SK-N-SH treated with all-trans-retinoic acid at 6 μM for 48 hours (cell line): ENCODE measurements at regions not wholly inside any gene's neighbourhood (a gene's known extent, or its start where the extent isn't known, plus 50 kb on each side); places are given as distances from the start of the nearest gene placed in this dataset.

Source experiments
- ATAC-seq: fragments of 200-7000 bp; cut with Tn5 transposase; 3 replicates; pipeline ENCODE4 v1.9.1; 2020; ENCODE audit warnings: mild to moderate bottlenecking, moderate library complexity
- ARNTL ChIP-seq: fragments of 450-650 bp; formaldehyde crosslinking; IDR thresholded peaks from 2 replicates; pipeline ENCODE4 v1.5.0; 2020; ENCODE audit warnings: low read depth, mild to moderate bottlenecking, moderate library complexity, borderline replicate concordance
- BACH2 ChIP-seq: fragments of 250-450 bp; sonication (Bioruptor Pico); IDR thresholded peaks from 2 replicates; pipeline ENCODE4 v1.9.0; 2021; ENCODE audit warnings: mild to moderate bottlenecking, borderline replicate concordance
- CREB5 ChIP-seq: fragments of 250-450 bp; sonication (Bioruptor Pico); IDR thresholded peaks from 2 replicates; pipeline ENCODE4 v1.5.1; 2020; ENCODE audit warnings: low read depth, mild to moderate bottlenecking, moderate library complexity
- CSDC2 ChIP-seq: fragments of 250-450 bp; sonication (Bioruptor Pico); IDR thresholded peaks from 2 replicates; pipeline ENCODE4 v1.5.0; 2020; ENCODE audit warnings: mild to moderate bottlenecking, moderate library complexity
- CSRNP3 ChIP-seq: fragments of 250-450 bp; sonication (Bioruptor Pico); IDR thresholded peaks from 2 replicates; pipeline ENCODE4 v1.5.1; 2021; ENCODE audit warnings: mild to moderate bottlenecking, moderate library complexity
- ESRRG ChIP-seq: fragments of 250-450 bp; sonication (Bioruptor Pico); IDR thresholded peaks from 2 replicates; pipeline ENCODE4 v1.6.1; 2021; ENCODE audit warnings: mild to moderate bottlenecking
- GLIS3 ChIP-seq: fragments of 250-450 bp; sonication (Bioruptor Pico); IDR thresholded peaks from 2 replicates; pipeline ENCODE4 v1.5.0; 2020; ENCODE audit warnings: mild to moderate bottlenecking, moderate library complexity
- ISL1 ChIP-seq: fragments of 250-450 bp; sonication (Bioruptor Pico); IDR thresholded peaks from 2 replicates; pipeline ENCODE4 v2.1.2; 2022; ENCODE audit warnings: mild to moderate bottlenecking, moderate library complexity
- OSR1 ChIP-seq: fragments of 250-450 bp; sonication (Bioruptor Pico); IDR thresholded peaks from 2 replicates; pipeline ENCODE4 v1.8.0; 2022; ENCODE audit warnings: moderate library complexity, mild to moderate bottlenecking, inconsistent platforms
- PATZ1 ChIP-seq: fragments of 250-450 bp; sonication (Bioruptor Pico); IDR thresholded peaks from 2 replicates; pipeline ENCODE4 v1.8.0; 2020; ENCODE audit warnings: mild to moderate bottlenecking, moderate library complexity, borderline replicate concordance
- POU6F1 ChIP-seq: fragments of 250-450 bp; sonication (Bioruptor Pico); IDR thresholded peaks from 2 replicates; pipeline ENCODE4 v1.8.0; 2021; ENCODE audit warnings: low read depth, mild to moderate bottlenecking, moderate library complexity, borderline replicate concordance
- PPARA ChIP-seq: fragments of 250-450 bp; sonication (Bioruptor Pico); IDR thresholded peaks from 2 replicates; pipeline ENCODE4 v1.5.0; 2020; ENCODE audit warnings: mild to moderate bottlenecking, borderline replicate concordance
- RARB ChIP-seq: fragments of 250-450 bp; sonication (Bioruptor Pico); IDR thresholded peaks from 2 replicates; pipeline ENCODE4 v1.8.0; 2021; ENCODE audit warnings: mild to moderate bottlenecking, moderate library complexity
- SNAI2 ChIP-seq: fragments of 250-450 bp; sonication (Bioruptor Pico); IDR thresholded peaks from 2 replicates; pipeline ENCODE4 v1.5.0; 2020; ENCODE audit warnings: mild to moderate bottlenecking, moderate library complexity
- TCF4 ChIP-seq: fragments of 250-450 bp; sonication (Bioruptor Pico); IDR thresholded peaks from 2 replicates; pipeline ENCODE4 v1.8.0; 2021; ENCODE audit warnings: mild to moderate bottlenecking, moderate library complexity, borderline replicate concordance
- TOX ChIP-seq: fragments of 250-450 bp; sonication (Bioruptor Pico); IDR thresholded peaks from 2 replicates; pipeline ENCODE4 v1.8.0; 2021; ENCODE audit warnings: mild to moderate bottlenecking, moderate library complexity, borderline replicate concordance
- TSHZ2 ChIP-seq: fragments of 250-450 bp; sonication (Bioruptor Pico); IDR thresholded peaks from 2 replicates; pipeline ENCODE4 v1.5.0; 2020; ENCODE audit warnings: mild to moderate bottlenecking, moderate library complexity
- ZC3H10 ChIP-seq: fragments of 250-450 bp; sonication (Bioruptor Pico); IDR thresholded peaks from 2 replicates; pipeline ENCODE4 v1.5.1; 2021; ENCODE audit warnings: mild to moderate bottlenecking, moderate library complexity
- ZFP3 ChIP-seq: fragments of 250-450 bp; sonication (Bioruptor Pico); IDR thresholded peaks from 2 replicates; pipeline ENCODE4 v1.5.0; 2020; ENCODE audit warnings: mild to moderate bottlenecking, moderate library complexity
- ZFP30 ChIP-seq: fragments of 450-650 bp; formaldehyde crosslinking; IDR thresholded peaks from 2 replicates; pipeline ENCODE4 v1.5.0; 2022; ENCODE audit warnings: mild to moderate bottlenecking, moderate library complexity
- ZNF565 ChIP-seq: fragments of 450-650 bp; formaldehyde crosslinking; conservative IDR thresholded peaks from 2 replicates; pipeline ENCODE4 v1.5.0; 2020; ENCODE audit warnings: low read depth, mild to moderate bottlenecking, moderate library complexity
- ZNF70 ChIP-seq: fragments of 450-650 bp; formaldehyde crosslinking; IDR thresholded peaks from 2 replicates; pipeline ENCODE4 v1.5.0; 2020; ENCODE audit warnings: mild to moderate bottlenecking, moderate library complexity
- ZNF8 ChIP-seq: fragments of 450-650 bp; formaldehyde crosslinking; IDR thresholded peaks from 2 replicates; pipeline ENCODE4 v1.5.0; 2020; ENCODE audit warnings: mild to moderate bottlenecking, moderate library complexity

- no peak for TF ChIP-seq ARNTL (CRISPR knock-in tag)
- no peak for TF ChIP-seq OSR1 (CRISPR knock-in tag)
- TF ChIP-seq GLIS3 (CRISPR knock-in tag) = no peak
- no peak for TF ChIP-seq POU6F1 (CRISPR knock-in tag)
- no peak for TF ChIP-seq TOX (CRISPR knock-in tag)
- TF ChIP-seq PATZ1 = no peak
- no peak for TF ChIP-seq ZFP3 (CRISPR knock-in tag)
- TF ChIP-seq ZNF8 (CRISPR knock-in tag) = no peak
- TF ChIP-seq ESRRG (CRISPR knock-in tag) = no peak
- no peak for TF ChIP-seq ISL1 (CRISPR knock-in tag)
- no peak for TF ChIP-seq RARB
- TF ChIP-seq PPARA (CRISPR knock-in tag) = no peak
- TF ChIP-seq CREB5 (CRISPR knock-in tag) = no peak
- no peak for TF ChIP-seq ZFP30 (CRISPR knock-in tag)
- TF ChIP-seq ZNF70 = no peak
- TF ChIP-seq BACH2 (CRISPR knock-in tag) = no peak
- TF ChIP-seq ZC3H10 (CRISPR knock-in tag) = no peak
- TF ChIP-seq CSDC2 = no peak
- TF ChIP-seq TCF4 (CRISPR knock-in tag) = no peak
- no peak for TF ChIP-seq TSHZ2
- ATAC-seq = no peak
Observed at GRCh38 chrX:499870-500364, 113.2 kb upstream of the PPP2R3B start.

- no peak for ATAC-seq
- TF ChIP-seq SNAI2 (CRISPR knock-in tag) = no peak
Observed at GRCh38 chrX:500481-501010, 113.8 kb upstream of the PPP2R3B start.

GRCh38 chrX:506341-506740, 119.6 kb upstream of the PPP2R3B start:
- ATAC-seq = no peak
- TF ChIP-seq ZNF565 = no peak
- no peak for TF ChIP-seq POU6F1 (CRISPR knock-in tag)
- TF ChIP-seq PATZ1 = no peak
- TF ChIP-seq TCF4 (CRISPR knock-in tag) = no peak
- TF ChIP-seq CSDC2 = no peak
- TF ChIP-seq GLIS3 (CRISPR knock-in tag) = no peak
- no peak for TF ChIP-seq BACH2 (CRISPR knock-in tag)
- TF ChIP-seq PPARA (CRISPR knock-in tag) = no peak
- TF ChIP-seq ARNTL (CRISPR knock-in tag) = no peak
- TF ChIP-seq ESRRG (CRISPR knock-in tag) = no peak
- no peak for TF ChIP-seq OSR1 (CRISPR knock-in tag)
- no peak for TF ChIP-seq CSRNP3 (CRISPR knock-in tag)
- no peak for TF ChIP-seq ZC3H10 (CRISPR knock-in tag)
- TF ChIP-seq SNAI2 (CRISPR knock-in tag) = no peak
